ENCODE measurements at regions not wholly inside any gene's neighbourhood (a gene's known extent, or its start where the extent isn't known, plus 50 kb on each side); places are given as distances from the start of the nearest gene placed in this dataset.

DNA sequence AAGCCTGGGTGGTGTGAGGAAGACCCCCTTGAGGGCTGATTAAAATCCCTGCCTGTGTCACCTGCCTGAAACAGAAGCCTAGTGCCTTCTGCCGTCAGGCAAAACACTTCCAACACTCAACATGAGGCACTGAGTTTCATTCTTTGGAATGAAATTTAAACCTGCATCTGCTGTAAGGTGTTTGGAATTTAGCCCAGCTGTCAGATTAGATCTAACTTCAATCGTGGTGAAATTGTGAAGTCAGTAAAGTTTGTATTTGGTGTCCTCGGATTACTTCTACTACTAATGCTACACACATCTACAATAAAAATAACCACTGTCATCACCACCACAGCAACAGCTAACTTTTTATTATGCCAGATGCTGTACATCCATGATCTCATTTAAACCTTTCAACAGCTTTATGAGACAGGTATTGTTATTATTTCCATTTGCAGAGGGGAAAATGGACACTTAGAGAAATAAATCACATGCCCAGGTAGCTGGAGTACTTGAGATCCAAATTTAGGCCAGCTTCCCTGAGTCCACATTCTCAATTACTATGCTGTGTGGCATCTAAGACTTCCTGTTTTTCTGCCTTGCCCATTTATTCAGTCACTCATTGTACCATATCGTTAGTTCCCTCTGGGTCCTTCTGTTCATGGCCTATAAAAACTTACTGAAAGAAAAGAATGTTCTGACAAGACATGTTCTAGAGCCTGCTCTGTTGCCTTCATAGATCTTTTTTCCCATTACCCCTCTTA, 98.2 kb upstream of the GCFC2 start:
- DNase-seq (ENCODE audit: low spot score): no peak

DNA sequence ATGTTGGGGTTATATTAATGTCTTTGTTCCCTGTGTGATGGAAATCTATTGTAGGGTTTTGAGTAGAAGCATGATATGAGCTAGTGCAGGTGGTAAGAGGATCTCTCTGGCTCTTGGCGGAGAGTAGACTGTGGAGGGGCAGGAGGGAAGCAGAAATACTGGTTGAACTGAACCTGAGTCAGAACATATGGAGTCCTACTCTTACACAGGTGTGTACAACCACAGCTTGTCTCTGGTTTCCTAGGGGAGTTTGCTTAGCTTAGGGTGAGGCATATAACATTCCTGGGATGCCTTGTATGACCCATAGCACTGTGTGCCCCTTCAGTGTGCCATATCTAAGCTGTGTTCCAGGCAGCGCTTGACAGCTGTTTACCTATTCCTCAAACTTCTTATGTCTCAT, 97.3 kb upstream of the GCFC2 start:
- no peak for DNase-seq (ENCODE audit: low spot score)

DNA sequence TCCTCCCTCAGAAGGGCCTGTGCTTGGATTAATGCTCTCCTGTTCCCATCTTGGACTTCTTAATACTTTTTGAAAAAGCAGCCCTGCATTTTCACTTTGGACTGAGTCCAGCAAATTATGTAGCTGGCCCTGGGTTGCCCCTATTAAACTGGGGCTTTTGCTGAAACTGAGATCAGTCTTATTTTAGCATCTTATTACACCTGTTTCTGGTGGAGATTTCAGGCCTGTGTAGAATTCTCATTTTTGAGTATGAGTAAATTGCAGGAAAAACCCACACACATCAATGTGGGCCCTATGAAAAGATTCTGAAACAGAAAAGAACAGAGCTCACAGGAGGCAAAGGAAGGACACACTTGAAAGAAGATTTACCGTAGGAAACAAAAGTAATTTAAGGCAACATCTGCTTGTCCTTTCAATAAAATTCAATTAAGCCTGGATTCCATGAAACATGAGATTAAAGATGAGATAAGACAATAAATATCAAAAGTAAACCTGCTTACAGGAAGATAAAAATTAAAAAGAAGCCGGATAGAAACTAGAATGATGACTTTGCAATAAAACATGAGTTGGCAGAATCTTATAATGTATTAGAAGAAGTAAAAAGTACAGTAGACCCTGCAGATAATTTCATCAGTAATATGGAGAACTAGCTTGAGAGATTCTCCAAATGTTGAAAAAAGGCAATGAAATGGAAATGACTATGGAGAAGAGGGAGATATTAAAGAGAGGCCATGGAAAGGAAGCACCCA, 90.7 kb upstream of the GCFC2 start:
- no peak for DNase-seq (ENCODE audit: low spot score)

DNA sequence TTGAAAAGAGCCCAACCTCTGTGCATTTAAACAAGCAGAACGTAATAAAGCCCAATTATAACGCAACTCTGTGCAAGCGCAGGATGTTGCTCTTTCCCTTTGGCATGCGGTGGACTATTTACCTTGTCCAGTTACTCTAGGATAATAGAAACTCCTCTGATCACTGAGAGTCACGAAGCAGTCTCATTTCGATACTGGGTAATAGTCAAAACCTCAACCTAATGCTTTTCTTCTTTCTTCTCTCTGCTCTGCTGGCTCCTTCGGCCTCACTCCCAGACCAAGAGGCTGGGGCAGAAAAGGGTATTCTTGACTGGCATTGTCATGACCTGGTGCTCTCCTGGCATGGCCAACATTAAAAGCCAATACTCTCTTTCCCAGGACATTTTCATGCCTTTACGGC, 89.7 kb upstream of the GCFC2 start:
- no peak for DNase-seq (ENCODE audit: low spot score)

DNA sequence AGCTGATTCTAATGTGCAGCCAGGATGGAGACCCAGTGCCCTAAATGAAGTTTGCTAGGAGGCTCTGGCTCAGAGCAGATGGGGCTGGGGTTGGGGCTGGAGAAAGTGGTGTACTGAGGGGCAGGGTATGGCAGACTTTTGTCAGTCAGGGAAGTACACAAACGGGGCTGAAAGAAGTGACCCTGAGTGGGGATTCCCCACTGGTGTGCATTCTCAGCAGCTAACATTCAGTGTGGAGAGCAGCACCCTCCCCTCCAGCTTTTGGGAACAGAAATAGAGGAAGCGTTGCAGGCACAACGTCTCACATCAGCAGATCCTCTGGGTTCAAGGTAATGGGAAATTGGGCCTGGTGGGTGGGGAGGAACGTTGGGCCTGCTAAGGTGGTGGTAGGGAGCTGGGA, 89.1 kb upstream of the GCFC2 start:
- no peak for DNase-seq (ENCODE audit: low spot score)

DNA sequence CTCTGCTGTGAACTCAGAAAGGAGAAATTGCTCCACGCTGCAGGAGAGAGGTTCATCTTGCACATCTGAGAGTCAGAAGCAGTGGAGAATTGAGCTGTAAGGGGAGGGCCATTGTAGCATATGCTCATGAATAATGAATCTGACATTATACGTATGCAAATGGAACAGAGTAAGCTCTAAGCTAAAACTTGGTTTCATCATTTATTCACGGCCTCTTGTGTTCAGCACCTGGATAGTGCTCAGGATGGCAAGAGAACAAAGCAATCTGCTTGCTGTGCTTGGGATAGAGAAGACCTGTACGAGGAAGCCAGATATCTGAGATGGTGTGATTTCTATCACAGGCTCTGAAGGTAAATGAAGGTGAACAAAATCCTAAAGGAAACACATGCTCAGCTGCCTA, 87.9 kb upstream of the GCFC2 start:
- DNase-seq (ENCODE audit: low spot score): no peak

DNA sequence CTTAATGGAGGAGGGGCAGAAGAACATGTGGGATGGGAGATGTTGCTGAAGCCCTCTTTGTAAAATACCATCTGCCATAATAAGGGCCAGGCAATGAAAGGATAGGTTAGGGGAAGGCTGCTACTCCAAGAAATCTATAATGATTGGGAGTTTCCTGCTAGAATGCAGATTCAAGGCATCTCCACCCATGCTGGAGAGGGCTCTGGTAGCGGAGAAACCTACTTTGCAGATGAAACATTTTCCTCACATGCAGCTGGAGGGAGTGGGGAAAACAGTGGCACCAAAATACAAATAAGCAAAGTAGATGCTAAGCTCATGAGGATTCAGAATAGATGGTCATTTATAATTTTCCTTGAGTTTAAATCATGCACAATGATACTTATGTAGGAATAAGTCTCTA, 82.3 kb upstream of the GCFC2 start:
- no peak for DNase-seq (ENCODE audit: low spot score)

GRCh38 chr2:75792146-75792545, 81.4 kb upstream of the GCFC2 start:
- DNase-seq (ENCODE audit: low spot score): no peak

DNA sequence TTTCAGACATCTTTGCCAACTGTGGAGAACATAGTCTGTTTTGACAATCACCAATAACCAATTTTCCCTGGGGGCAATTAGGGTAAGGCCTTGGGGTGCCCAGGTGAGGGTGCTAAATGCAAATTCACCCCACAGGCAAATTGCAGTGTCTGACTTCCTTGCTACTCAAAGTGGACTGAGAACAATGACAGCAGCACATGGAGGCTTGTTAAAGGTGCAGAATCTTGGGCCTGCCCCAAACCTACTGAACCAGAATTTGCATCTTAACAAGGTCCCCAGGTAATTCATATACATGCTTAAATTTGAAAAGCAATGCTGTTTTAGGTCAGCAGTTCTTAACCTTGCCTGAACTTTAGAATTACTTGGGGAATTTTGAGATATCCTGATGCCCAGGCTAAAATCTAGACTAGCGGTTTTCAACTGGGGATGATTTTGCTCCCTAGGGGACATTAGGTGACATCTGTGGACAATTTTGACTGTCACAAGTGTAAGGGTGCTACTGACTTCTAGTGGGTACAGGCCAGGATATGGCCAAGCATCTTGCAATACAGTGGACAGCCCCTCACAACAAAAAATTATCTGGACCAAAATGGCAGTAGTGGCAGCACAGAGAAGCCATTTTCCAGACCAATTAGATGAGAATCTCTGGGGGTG, 80.2 kb upstream of the GCFC2 start:
- no peak for DNase-seq (ENCODE audit: low spot score)

- DNase-seq (ENCODE audit: low spot score): no peak
Measured at GRCh38 chr2:75790121-75790813, 79.6 kb upstream of the GCFC2 start.

DNA sequence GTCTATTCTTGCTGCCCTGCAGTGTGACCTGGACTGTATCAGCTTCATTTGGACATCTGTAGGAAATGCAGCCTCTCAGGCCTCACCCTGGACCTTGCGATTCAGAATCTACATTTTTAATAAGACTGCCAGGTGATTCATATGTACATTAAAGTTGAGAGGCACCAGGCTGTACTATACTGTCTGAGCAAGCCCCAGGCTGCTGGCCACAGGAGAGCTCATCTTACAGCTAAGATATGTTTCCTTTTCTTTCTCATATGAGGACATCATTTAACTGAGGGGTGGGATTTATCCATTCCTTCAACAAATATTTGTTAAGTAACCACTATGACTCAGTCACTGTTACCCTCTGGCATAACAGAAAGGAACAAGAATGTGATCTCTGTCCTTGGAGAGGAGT, 78.2 kb upstream of the GCFC2 start:
- no peak for DNase-seq (ENCODE audit: low spot score)

DNA sequence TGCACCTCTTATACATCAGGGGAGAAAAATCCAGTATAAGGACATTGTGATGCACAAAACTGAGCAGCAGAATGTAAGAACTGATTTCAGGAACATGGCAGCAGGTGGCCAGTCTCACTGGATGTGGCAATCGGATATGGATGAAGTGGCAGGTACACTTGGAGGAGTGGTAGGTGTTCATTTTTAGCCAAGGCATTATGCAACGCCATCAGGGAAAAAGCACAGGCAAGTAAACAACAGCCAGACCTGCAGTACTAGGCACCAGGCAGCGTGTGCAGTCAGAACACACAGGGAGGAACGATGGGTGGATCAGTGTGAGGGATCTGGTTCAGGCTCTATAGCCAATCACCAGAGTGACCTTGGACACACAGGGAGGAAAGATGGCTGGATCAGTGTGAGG, 77.4 kb upstream of the GCFC2 start:
- no peak for DNase-seq (ENCODE audit: low spot score)

DNA sequence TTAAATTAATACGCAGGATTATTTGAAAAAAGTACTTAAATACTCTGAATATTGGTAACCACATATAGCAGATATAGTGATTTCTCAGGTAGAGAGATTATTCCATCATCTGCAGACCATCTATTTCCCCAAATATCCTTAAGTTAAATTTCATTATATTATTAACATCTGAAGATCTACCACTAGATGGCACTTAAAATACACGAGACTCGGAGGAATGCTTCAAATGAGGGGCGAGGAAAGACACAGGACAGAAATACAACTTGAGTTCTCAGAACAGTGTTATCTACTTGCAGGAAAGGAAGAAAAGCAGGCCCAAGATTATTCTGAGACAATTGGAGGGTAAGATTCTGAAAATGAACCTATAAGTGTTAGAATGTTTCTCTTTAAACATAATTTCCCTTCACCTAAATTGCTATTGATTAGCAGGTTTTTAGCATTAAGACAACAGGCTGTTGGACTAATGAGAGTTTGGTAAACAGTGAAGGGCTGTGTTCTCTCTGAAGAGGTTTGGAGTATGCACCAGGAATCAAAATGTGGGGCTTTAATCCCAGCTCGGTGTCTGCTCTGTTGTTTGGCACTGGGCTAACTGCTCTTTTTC, 76.9 kb upstream of the GCFC2 start:
- no peak for DNase-seq (ENCODE audit: low spot score)

GRCh38 chr2:75775311-75775823, 64.7 kb upstream of the GCFC2 start:
- no peak for DNase-seq (ENCODE audit: low spot score)

DNA sequence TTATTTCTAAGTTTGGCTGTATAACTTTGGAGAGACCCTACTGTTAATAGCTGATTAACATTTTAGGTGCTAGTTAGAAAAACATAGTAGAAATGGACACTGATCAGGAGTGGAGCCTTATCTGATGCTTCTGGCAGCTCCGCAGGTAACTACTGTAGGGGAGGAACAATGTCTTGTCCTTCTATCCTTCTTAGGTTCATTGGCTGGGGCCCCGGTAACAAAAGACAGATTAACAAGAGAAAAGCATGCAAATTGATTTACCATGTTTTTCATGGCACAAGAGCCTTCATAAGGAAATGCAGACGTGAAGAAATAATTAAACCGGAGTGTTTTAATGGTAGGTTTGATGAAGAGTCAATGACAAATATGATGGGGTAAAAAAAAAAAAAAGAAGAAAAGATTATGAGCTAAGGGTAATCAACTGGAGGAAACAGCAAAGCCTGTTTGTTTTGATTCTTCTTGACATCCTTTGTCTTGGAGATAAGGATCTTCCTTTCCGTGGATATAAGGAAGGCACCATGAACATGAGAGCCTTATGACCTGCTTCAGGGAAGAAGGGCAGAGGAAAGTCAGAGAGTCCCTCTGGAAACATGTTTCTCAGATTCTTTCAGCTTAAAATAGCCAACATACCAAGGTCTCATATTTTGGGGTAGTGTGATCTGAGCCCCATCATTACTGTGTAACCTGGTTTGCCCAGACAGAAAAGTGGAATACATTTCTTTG, 62.4 kb upstream of the GCFC2 start:
- no peak for DNase-seq (ENCODE audit: low spot score)

DNA sequence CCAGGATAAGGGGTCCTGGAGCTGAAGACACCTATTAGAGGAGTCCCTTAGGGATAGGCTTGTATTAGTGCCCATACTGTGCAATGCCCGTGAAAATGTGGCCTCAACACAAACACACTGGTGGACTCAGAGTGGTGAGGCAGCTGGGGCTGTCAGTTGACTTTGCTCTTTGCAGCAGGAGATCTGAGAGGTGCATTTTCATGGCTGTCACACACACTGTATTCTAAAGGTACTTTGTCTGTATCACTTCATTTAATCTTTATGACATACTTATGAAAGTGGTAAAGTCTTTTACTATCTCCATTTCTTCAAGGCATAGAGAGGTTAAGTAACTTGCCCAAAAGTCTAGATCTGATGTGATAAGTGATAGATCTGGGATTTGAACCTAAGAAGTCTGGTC, 55.1 kb upstream of the GCFC2 start:
- no peak for DNase-seq (ENCODE audit: low spot score)

DNA sequence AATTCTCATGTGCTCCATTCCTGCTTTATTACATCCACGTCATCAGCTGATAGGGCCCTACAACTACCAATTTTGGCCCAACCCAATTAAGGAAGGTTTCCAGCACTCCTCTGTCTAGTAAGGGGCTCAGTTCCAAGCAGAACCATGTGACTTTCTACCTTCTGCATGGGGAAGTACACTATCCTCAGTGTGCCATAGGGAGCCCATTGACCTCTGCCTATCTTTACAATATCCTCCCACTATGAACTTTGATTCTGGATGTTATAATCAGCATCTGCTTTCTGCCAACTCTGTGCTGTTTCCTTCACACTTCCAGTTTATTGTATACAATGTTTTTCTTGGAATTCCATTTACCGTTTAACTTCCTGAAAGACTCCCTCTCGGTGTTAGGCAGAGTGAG, 53.9 kb upstream of the GCFC2 start:
- DNase-seq (ENCODE audit: low spot score): no peak
